ENCODE measurements at regions not wholly inside any gene's neighbourhood (a gene's known extent, or its start where the extent isn't known, plus 50 kb on each side); places are given as distances from the start of the nearest gene placed in this dataset.
"Not testable (repeated sequence)": the region's sequence is repeated elsewhere in the genome, so short reads cannot be mapped to it uniquely, and the experiment has no call there.

DNA sequence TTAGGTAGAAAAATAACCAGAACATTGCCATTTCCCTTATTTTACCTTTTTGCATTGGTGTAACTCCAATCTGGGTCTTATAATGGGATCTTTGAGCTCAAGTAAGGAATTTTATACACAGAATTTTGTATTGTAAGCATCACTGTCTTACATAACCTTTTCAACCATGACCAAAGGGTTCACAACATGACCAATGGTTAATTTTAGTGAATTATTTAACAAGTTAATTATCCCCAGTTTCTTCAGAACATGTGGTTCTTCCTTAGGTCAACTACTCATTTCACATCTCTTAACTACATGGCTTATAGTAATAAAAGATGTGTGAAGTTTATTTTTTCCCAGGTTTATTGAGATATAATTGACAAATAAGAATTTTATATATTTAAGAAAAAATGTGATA lies 74.2 kb upstream of the RHOBTB1 start:
- in situ Hi-C loops (cut with HindIII; ENCODE audit: low pct_ligation_motif_present, low sequenced_read_pairs) = no loop called here
- TF ChIP-seq, protein P1, sequence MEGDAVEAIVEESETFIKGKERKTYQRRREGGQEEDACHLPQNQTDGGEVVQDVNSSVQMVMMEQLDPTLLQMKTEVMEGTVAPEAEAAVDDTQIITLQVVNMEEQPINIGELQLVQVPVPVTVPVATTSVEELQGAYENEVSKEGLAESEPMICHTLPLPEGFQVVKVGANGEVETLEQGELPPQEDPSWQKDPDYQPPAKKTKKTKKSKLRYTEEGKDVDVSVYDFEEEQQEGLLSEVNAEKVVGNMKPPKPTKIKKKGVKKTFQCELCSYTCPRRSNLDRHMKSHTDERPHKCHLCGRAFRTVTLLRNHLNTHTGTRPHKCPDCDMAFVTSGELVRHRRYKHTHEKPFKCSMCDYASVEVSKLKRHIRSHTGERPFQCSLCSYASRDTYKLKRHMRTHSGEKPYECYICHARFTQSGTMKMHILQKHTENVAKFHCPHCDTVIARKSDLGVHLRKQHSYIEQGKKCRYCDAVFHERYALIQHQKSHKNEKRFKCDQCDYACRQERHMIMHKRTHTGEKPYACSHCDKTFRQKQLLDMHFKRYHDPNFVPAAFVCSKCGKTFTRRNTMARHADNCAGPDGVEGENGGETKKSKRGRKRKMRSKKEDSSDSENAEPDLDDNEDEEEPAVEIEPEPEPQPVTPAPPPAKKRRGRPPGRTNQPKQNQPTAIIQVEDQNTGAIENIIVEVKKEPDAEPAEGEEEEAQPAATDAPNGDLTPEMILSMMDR (IDR thresholded peaks at IDR 0.05; ENCODE audit: low read depth, low read length, missing control alignments) = no peak
- H3K4me3 ChIP-seq (ENCODE audit: low read depth, low read length) = no peak overlapping the region
- H3K27me3 ChIP-seq (replicated peaks) = no peaks in the 10 kb centered on the region
- no peak for DNase-seq
- no peaks in the 10 kb centered on the region for H3K36me3 ChIP-seq (replicated peaks)
- no peak overlapping the region for H3K27ac ChIP-seq

DNA sequence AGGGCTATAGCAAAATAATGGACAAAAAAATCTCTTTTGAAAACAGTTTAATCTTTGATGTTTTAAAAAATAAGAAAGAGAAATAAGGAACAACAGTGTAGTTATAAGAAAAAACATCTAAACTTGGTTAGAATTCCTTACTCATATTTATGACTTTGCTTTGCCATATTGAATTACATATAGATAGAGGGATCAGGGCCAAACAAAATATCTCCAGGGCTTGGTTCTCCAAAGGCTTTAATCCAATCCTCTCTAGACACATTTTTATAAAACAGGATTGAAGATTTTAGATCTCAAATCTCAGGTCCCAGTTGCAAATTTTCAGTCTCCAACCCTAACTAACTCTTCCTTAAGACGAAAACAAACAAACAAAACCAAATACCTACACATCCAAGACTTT lies 72.6 kb upstream of the RHOBTB1 start:
- TF ChIP-seq, protein P1 (IDR thresholded peaks at IDR 0.05; ENCODE audit: low read depth, low read length, missing control alignments) = no peak
- DNase-seq = no peak
- in situ Hi-C loops (cut with HindIII; ENCODE audit: low pct_ligation_motif_present, low sequenced_read_pairs) = no loop called here
- H3K27ac ChIP-seq = no peak overlapping the region
- no peaks in the 10 kb centered on the region for H3K27me3 ChIP-seq (replicated peaks)
- H3K4me3 ChIP-seq (ENCODE audit: low read depth, low read length) = no peak overlapping the region
- no peaks in the 10 kb centered on the region for H3K36me3 ChIP-seq (replicated peaks)

DNA sequence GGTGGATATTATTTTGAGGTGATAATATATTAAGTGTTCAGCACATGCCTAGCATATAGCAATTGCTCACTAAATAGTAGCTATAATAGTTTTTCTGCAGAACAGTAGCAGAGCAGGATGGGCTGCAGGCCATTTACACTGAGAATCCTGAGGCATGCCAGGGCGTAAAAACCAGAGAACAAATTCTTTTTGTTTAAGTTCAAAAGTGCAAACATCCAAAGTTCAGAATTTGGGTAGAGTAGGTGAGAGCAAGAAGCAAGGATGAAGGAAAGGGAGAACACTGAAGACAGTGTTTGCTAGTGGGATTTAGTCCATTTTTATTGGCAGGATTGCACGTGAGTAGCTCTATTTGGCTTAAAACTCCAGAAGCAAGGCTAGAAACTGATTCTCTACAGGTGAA lies 72.0 kb upstream of the RHOBTB1 start:
- H3K36me3 ChIP-seq (replicated peaks) = no peaks in the 10 kb centered on the region
- no peak for DNase-seq
- TF ChIP-seq, protein P1 (IDR thresholded peaks at IDR 0.05; ENCODE audit: low read depth, low read length, missing control alignments) = no peak
- in situ Hi-C loops (cut with HindIII; ENCODE audit: low pct_ligation_motif_present, low sequenced_read_pairs) = no loop called here
- no peaks in the 10 kb centered on the region for H3K27me3 ChIP-seq (replicated peaks)
- no peak overlapping the region for H3K4me3 ChIP-seq (ENCODE audit: low read depth, low read length)
- H3K27ac ChIP-seq = no peak overlapping the region

DNA sequence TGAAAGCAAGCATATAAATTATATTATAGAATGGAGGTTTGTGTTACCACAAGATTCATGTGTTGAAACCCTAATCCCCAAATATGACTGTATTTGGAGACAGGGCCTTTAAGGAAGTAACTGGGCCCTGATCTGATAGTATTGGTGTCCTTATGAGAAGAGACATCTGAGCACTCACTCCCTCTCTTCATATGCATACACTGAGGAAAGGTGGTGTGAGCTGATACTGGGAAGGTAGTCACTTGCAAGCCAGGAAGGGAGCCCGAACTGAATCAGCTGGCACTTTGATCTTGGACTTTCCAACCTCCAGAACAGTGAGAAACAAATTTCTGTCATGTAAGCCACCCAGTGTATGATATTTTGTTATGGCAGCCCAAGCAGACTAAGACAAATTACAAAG lies 66.9 kb upstream of the RHOBTB1 start:
- no peak overlapping the region for H3K4me3 ChIP-seq (ENCODE audit: low read depth, low read length)
- H3K36me3 ChIP-seq (replicated peaks) = no peaks in the 10 kb centered on the region
- H3K27ac ChIP-seq = no peak overlapping the region
- in situ Hi-C loops (cut with HindIII; ENCODE audit: low pct_ligation_motif_present, low sequenced_read_pairs) = no loop called here
- H3K27me3 ChIP-seq (replicated peaks) = no peaks in the 10 kb centered on the region
- DNase-seq = no peak
- TF ChIP-seq, protein P1 (IDR thresholded peaks at IDR 0.05; ENCODE audit: low read depth, low read length, missing control alignments) = no peak

DNA sequence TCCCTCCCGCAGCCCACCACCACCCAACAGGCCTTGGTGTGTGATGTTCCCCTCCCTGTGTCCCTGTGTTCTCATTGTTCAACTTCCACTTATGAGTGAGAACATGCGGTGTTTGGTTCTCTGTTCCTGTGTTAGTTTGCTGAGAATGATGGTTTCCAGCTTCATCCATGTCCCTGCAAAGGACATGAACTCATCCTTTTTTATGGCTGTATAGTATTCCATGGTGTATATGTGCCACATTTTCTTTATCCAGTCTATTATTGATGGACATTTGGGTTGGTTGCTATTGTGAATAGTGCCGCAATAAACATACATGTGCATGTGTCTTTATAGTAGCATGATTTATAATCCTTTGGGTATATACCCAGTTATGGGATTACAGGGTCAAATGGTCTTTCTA lies 59.1 kb upstream of the RHOBTB1 start:
- H3K36me3 ChIP-seq (replicated peaks); DNase-seq; H3K4me3 ChIP-seq (ENCODE audit: low read depth, low read length); H3K27ac ChIP-seq; in situ Hi-C loops (cut with HindIII; ENCODE audit: low pct_ligation_motif_present, low sequenced_read_pairs); H3K27me3 ChIP-seq (replicated peaks): not testable (repeated sequence)

DNA sequence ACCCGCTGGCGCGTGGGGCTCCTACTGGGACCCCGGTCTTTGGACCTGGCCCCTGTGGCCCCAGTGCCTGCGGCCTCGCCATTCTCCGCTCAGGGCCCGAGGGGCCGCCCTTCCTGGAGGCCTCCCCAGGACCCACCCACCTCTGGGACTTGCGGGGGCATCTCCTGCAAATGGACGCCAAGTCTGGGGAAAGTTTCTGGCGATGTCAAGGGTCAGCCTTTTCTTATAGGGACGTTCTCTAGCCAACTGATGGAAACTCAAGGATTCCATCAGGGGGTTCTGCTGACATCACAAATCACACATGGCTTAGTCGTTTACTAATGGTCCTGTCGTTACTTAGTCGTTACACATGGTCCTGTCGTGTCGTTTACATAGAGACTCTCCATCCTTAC lies 57.7 kb upstream of the RHOBTB1 start:
- H3K27ac ChIP-seq = no peak overlapping the region
- TF ChIP-seq, protein P1 (IDR thresholded peaks at IDR 0.05; ENCODE audit: low read depth, low read length, missing control alignments) = no peak
- DNase-seq = no peak
- H3K27me3 ChIP-seq (replicated peaks) = no peaks in the 10 kb centered on the region
- H3K36me3 ChIP-seq (replicated peaks) = no peaks in the 10 kb centered on the region
- in situ Hi-C loops (cut with HindIII; ENCODE audit: low pct_ligation_motif_present, low sequenced_read_pairs) = no loop called here
- peak overlapping the region; percentile 75 for H3K4me3 ChIP-seq (ENCODE audit: low read depth, low read length)
